Vagina (tissue), 2 donors: ENCODE measurements at regions not wholly inside any gene's neighbourhood (a gene's known extent, or its start where the extent isn't known, plus 50 kb on each side); places are given as distances from the start of the nearest gene placed in this dataset.

Source experiments
- CTCF ChIP-seq, 3 experiments: fragments of 450-650 bp in 2 of 3; fragments of 200-600 bp in 1 of 3; sonication (generic) in 1 of 3; IDR thresholded peaks; one replicate each; pipeline ENCODE4 v1.5.1; 2017 to 2019; ENCODE audit warnings: antibody characterized with exemption in 3 of 3, mild to moderate bottlenecking in 2 of 3, moderate library complexity in 2 of 3
- POLR2A ChIP-seq, 2 donors: fragments of 450-650 bp; IDR thresholded peaks; one replicate each; pipeline ENCODE4 v1.6.1; 2017; ENCODE audit warnings: antibody characterized with exemption in 2 of 2, mild to moderate bottlenecking in 2 of 2, moderate library complexity in 2 of 2

GRCh38 chr5:68928617-68929302, 165.1 kb upstream of the SLC30A5 start:
- TF ChIP-seq CTCF (IDR thresholded peaks at IDR 0.05) (no peak), POLR2A (IDR thresholded peaks at IDR 0.05) (no peak)
